ENCODE measurements at regions not wholly inside any gene's neighbourhood (a gene's known extent, or its start where the extent isn't known, plus 50 kb on each side); places are given as distances from the start of the nearest gene placed in this dataset.
"Not testable (repeated sequence)": the region's sequence is repeated elsewhere in the genome, so short reads cannot be mapped to it uniquely, and the experiment has no call there.

DNA sequence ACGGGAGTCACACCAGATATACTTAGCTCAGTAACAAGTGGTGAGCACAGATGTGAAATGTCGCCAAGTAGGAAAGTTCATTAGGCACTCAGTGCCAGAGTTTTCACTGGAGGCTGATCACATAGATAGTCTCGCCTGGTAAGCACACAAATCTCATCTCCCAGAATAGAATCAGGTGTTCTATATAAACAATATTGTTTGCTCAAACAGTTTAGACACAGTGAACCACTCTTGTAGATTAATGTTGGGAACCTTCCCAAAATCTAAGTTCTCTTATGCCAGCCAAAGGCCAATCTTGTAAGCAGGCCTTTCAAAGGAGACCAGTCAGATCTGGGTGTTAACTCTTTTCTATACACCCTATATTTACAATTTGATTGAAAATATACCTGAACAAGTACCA, 716.5 kb upstream of the GRM3 start:
- H3K9me3 Mint-ChIP-seq = peaks cover 9 to 13% of the 10 kb centered on the region in 2 donors
- DNase-seq (no peak), ATAC-seq (replicated peaks) (no peak)
- H3K4me3 Mint-ChIP-seq = no peak overlapping the region
- no peaks in the 10 kb centered on the region for H3K36me3 Mint-ChIP-seq (ENCODE audit: insufficient read depth)
- no peak overlapping the region for H3K27ac Mint-ChIP-seq
- no peaks in the 10 kb centered on the region for H3K27me3 Mint-ChIP-seq
- H3K4me1 Mint-ChIP-seq (ENCODE audit: low read depth in 2 of 2) = no peaks in the 10 kb centered on the region

GRCh38 chr7:85924062-85924461, 719.6 kb upstream of the GRM3 start:
- ATAC-seq (replicated peaks) (no peak), DNase-seq (no peak)
- Mint-ChIP-seq H3K27me3 (no peaks in the 10 kb centered on the region), H3K27ac (no peak overlapping the region), H3K4me3 (no peak overlapping the region), H3K4me1 (ENCODE audit: low read depth in 2 of 2) (no peaks in the 10 kb centered on the region), H3K9me3 (peaks cover 10% of the 10 kb centered on the region in 2 donors), H3K36me3 (ENCODE audit: insufficient read depth) (no peaks in the 10 kb centered on the region)

- no peaks in the 10 kb centered on the region for H3K36me3 Mint-ChIP-seq (ENCODE audit: insufficient read depth)
- H3K4me3 Mint-ChIP-seq = no peak overlapping the region
- H3K9me3 Mint-ChIP-seq = peaks cover 12 to 18% of the 10 kb centered on the region in 2 donors
- ATAC-seq (replicated peaks) (no peak), DNase-seq (no peak)
- H3K27me3 Mint-ChIP-seq = no peaks in the 10 kb centered on the region
- no peaks in the 10 kb centered on the region for H3K4me1 Mint-ChIP-seq (ENCODE audit: low read depth in 2 of 2)
- H3K27ac Mint-ChIP-seq = no peak overlapping the region
Observed at GRCh38 chr7:85916016-85916415, 727.7 kb upstream of the GRM3 start.

DNA sequence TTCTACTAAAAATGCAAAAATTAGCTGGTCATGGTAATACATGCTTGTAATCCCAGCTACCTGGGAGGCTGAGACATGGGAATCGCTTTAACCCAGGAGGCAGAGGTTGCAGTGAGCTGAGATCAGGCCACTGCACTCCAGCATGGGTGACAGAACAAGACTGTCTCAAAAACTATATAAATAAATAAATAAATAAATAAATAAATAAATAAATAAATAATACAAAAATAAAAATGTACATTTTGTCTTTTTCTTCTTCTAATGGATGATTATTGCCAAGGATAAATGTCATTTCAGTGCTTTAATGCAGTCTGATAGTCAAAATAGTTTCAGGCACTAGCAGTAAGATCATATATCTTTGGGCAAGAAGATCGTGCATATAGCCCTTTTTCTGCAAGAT, 727.6 kb upstream of the SEMA3D start:
- no peaks in the 10 kb centered on the region for H3K27me3 Mint-ChIP-seq
- H3K4me1 Mint-ChIP-seq (ENCODE audit: low read depth in 2 of 2) = no peaks in the 10 kb centered on the region
- DNase-seq (no peak), ATAC-seq (replicated peaks) (no peak)
- H3K9me3 Mint-ChIP-seq = peaks cover 9 to 15% of the 10 kb centered on the region in 2 donors
- H3K27ac Mint-ChIP-seq = no peak overlapping the region
- no peaks in the 10 kb centered on the region for H3K36me3 Mint-ChIP-seq (ENCODE audit: insufficient read depth)
- H3K4me3 Mint-ChIP-seq = no peak overlapping the region

DNA sequence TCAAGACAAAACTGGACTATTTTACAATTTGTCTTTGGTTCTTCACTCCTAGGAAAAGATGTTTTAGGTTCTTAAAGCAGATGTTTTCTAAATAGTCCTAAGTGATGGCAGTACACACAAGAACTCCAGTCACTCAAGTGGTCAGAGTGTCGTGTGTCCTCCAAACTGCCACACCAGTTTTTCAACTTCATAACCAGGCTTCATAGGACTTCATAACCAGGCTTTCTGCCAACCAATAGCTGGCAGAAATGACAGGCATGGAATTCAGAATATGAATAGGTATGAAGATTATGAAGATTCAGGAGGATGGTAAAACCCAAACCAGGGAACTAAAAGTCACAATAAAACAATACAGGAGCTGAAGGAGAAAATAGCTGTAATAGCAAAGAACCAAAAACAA, 721.2 kb upstream of the SEMA3D start:
- H3K27me3 Mint-ChIP-seq = no peaks in the 10 kb centered on the region
- peaks cover 0 to 13% of the 10 kb centered on the region in 2 donors for H3K9me3 Mint-ChIP-seq
- DNase-seq (no peak), ATAC-seq (replicated peaks) (no peak)
- no peaks in the 10 kb centered on the region for H3K4me1 Mint-ChIP-seq (ENCODE audit: low read depth in 2 of 2)
- peaks cover 2% of the 10 kb centered on the region for H3K36me3 Mint-ChIP-seq (ENCODE audit: insufficient read depth)
- H3K27ac Mint-ChIP-seq = no peak overlapping the region
- H3K4me3 Mint-ChIP-seq = no peak overlapping the region

DNA sequence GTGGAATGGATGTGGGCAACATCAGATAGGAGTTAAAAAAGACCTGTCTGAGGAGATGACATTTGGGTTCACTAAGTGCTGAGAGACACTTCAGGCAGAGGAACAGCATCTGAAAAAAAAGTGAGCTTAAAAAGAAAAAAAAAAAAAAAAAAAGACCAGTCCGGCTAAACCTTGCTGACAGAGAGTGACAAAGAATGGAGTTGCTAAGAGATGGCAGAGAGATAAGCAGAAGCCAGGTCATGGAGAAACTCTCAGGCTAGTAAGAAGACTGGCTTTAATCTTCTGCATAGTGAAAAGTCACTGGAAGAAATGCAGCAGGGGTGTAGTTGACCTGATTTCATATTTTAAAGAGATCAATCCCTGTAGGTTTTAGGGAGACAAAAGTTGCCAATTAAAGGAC, 711.1 kb upstream of the SEMA3D start:
- Mint-ChIP-seq H3K36me3 (ENCODE audit: insufficient read depth) (no peaks in the 10 kb centered on the region), H3K27ac (no peak overlapping the region), H3K4me3 (no peak overlapping the region), H3K9me3 (peaks cover 2 to 21% of the 10 kb centered on the region in 2 donors), H3K27me3 (no peaks in the 10 kb centered on the region), H3K4me1 (ENCODE audit: low read depth in 2 of 2) (no peaks in the 10 kb centered on the region)
- DNase-seq (no peak), ATAC-seq (replicated peaks) (no peak)

DNA sequence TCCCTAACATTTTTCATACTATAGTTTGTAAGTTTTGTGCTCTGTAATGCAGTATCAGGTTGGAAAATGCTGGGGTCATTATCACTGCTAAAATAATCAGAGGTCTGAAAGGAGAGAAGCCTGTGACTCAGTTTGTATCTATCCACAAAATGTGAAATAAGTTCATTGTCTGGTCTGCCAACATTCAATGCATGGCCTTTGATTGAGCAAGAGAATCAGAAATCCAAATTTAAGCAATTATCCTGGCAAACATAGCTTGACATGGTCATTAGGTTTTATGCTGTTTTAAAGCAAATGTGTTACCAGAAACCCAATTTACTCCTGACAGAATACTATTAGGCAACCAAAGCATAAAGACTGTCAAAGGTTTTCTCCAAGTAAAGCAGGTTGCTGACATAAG, 709.7 kb upstream of the SEMA3D start:
- Mint-ChIP-seq H3K4me1 (ENCODE audit: low read depth in 2 of 2) (no peaks in the 10 kb centered on the region), H3K27me3 (no peaks in the 10 kb centered on the region), H3K4me3 (no peak overlapping the region), H3K36me3 (ENCODE audit: insufficient read depth) (no peaks in the 10 kb centered on the region), H3K27ac (no peak overlapping the region), H3K9me3 (peaks cover 2 to 21% of the 10 kb centered on the region in 2 donors)
- DNase-seq (no peak), ATAC-seq (replicated peaks) (no peak)

- H3K27ac Mint-ChIP-seq = no peak overlapping the region
- no peaks in the 10 kb centered on the region for H3K27me3 Mint-ChIP-seq
- no peaks in the 10 kb centered on the region for H3K4me1 Mint-ChIP-seq (ENCODE audit: low read depth in 2 of 2)
- H3K9me3 Mint-ChIP-seq = peaks cover 2 to 21% of the 10 kb centered on the region in 2 donors
- no peak for ATAC-seq (replicated peaks)
- H3K36me3 Mint-ChIP-seq (ENCODE audit: insufficient read depth) = no peaks in the 10 kb centered on the region
- no peak for DNase-seq
- no peak overlapping the region for H3K4me3 Mint-ChIP-seq
Observed at GRCh38 chr7:85895835-85896234, 709.0 kb upstream of the SEMA3D start.

GRCh38 chr7:85891900-85892299, 705.0 kb upstream of the SEMA3D start:
- H3K27ac Mint-ChIP-seq; H3K4me1 Mint-ChIP-seq (ENCODE audit: low read depth in 2 of 2); H3K27me3 Mint-ChIP-seq; DNase-seq; H3K36me3 Mint-ChIP-seq (ENCODE audit: insufficient read depth); ATAC-seq (replicated peaks); H3K4me3 Mint-ChIP-seq: not testable (repeated sequence)
- H3K9me3 Mint-ChIP-seq = peaks cover 2 to 20% of the 10 kb centered on the region in 2 donors

DNA sequence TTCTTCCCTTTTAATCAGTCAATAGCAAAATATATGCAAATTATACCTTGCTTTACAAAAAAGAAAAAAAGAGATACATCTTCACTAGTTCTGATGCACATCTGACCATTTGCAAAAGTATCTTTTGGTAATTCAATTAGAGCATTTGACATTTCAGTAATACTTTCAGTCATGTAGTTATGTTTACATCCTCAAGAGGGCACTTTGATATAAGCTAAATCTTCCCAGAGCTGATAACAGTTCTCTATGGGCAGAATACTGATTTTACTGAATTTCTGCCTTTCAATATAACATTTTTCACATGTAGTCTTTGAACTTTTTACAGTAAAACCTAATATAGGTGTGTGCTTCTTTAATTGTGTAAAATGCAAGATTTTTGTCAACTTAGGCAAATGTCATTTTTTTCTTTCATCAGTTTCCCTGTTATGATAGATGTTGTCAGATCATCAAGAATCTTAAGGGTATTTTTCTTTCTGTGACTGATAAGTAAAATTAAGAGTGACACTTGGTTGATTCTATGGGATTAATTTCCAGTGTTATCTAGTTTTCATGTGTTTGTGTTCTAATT, 703.5 kb upstream of the SEMA3D start:
- ATAC-seq (replicated peaks) = no peak
- Mint-ChIP-seq H3K4me3 (no peak overlapping the region), H3K9me3 (peaks cover 0 to 12% of the 10 kb centered on the region in 2 donors), H3K27me3 (no peaks in the 10 kb centered on the region), H3K36me3 (ENCODE audit: insufficient read depth) (no peaks in the 10 kb centered on the region), H3K4me1 (ENCODE audit: low read depth in 2 of 2) (no peaks in the 10 kb centered on the region), H3K27ac (no peak overlapping the region)
- DNase-seq = no peak

DNA sequence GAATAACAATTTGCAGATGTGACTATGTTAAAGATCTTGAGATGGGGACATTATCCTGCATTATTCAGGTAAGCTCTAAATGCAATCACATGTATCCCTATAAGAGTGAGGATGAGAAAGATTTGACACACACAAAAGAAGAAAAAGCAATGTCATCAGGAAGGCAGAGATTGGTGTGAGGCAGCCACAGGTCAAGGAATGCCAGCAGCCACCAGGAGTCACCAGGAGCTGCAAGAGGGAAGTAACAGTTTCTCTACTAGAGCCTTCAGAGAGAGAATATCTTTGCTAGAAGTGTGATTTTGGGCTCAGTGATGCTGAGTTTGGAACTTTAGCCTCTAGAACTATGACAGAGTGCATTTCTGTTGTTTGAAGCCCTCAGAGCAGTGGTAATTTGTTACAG, 700.3 kb upstream of the SEMA3D start:
- no peaks in the 10 kb centered on the region for H3K36me3 Mint-ChIP-seq (ENCODE audit: insufficient read depth)
- H3K9me3 Mint-ChIP-seq = peaks cover 1 to 9% of the 10 kb centered on the region in 2 donors
- H3K27me3 Mint-ChIP-seq = no peaks in the 10 kb centered on the region
- H3K27ac Mint-ChIP-seq = no peak overlapping the region
- ATAC-seq (replicated peaks) (no peak), DNase-seq (no peak)
- H3K4me1 Mint-ChIP-seq (ENCODE audit: low read depth in 2 of 2) = no peaks in the 10 kb centered on the region
- no peak overlapping the region for H3K4me3 Mint-ChIP-seq

DNA sequence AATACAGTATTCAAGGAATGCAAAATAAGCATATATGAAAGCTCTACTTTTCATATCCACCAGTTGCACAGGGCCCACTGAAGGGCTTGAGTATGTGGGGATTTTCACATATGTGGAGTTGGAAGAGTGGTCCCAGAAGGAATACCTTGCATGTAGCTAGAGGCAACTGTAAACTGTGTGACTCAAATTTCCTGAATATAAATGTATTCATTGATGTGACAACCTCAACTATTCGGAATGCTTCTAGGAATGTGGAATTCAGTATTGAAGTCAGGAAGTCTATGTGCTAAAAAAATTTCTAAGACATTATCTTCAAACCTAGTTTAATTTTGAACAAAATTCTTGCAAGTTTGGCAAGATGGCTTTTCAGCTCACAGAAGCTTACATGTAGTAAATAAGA, 695.5 kb upstream of the SEMA3D start:
- Mint-ChIP-seq H3K27me3 (no peaks in the 10 kb centered on the region), H3K4me3 (no peak overlapping the region), H3K27ac (no peak overlapping the region), H3K4me1 (ENCODE audit: low read depth in 2 of 2) (no peaks in the 10 kb centered on the region), H3K36me3 (ENCODE audit: insufficient read depth) (no peaks in the 10 kb centered on the region), H3K9me3 (peaks cover 1% of the 10 kb centered on the region in 2 donors)
- ATAC-seq (replicated peaks) (no peak), DNase-seq (no peak)

GRCh38 chr7:85875398-85875797, 688.5 kb upstream of the SEMA3D start:
- ATAC-seq (replicated peaks) (no peak), DNase-seq (no peak)
- no peaks in the 10 kb centered on the region for H3K36me3 Mint-ChIP-seq (ENCODE audit: insufficient read depth)
- no peak overlapping the region for H3K27ac Mint-ChIP-seq
- H3K4me3 Mint-ChIP-seq = no peak overlapping the region
- no peaks in the 10 kb centered on the region for H3K27me3 Mint-ChIP-seq
- H3K9me3 Mint-ChIP-seq = peaks cover 2 to 9% of the 10 kb centered on the region in 2 donors
- H3K4me1 Mint-ChIP-seq (ENCODE audit: low read depth in 2 of 2) = no peaks in the 10 kb centered on the region

GRCh38 chr7:85866540-85866939, 679.7 kb upstream of the SEMA3D start:
- ATAC-seq (replicated peaks) (no peak), DNase-seq (no peak)
- H3K4me1 Mint-ChIP-seq (ENCODE audit: low read depth in 2 of 2) = no peaks in the 10 kb centered on the region
- peaks cover 10 to 31% of the 10 kb centered on the region in 2 donors for H3K9me3 Mint-ChIP-seq
- no peak overlapping the region for H3K4me3 Mint-ChIP-seq
- no peak overlapping the region for H3K27ac Mint-ChIP-seq
- H3K36me3 Mint-ChIP-seq (ENCODE audit: insufficient read depth) = no peaks in the 10 kb centered on the region
- H3K27me3 Mint-ChIP-seq = no peaks in the 10 kb centered on the region
